HG03442 (cell line): ENCODE measurements at regions not wholly inside any gene's neighbourhood (a gene's known extent, or its start where the extent isn't known, plus 50 kb on each side); places are given as distances from the start of the nearest gene placed in this dataset.
"Not testable (repeated sequence)": the region's sequence is repeated elsewhere in the genome, so short reads cannot be mapped to it uniquely, and the experiment has no call there.

Experiments
- ATAC-seq: cut with Tn5 transposase; IDR thresholded peaks from one replicate; pipeline ENCODE4 v1.9.1; 2021; ENCODE audit warnings: mild to moderate bottlenecking, moderate library complexity; ENCODE audit not compliant: unreplicated experiment

GRCh38 chr16:80092681-80093080, 448.1 kb upstream of the DYNLRB2 start:
- no peak for ATAC-seq

- not testable (repeated sequence) for ATAC-seq
Measured at GRCh38 chr16:80091453-80091852, 449.3 kb upstream of the DYNLRB2 start.

GRCh38 chr16:80085606-80086005, 455.2 kb upstream of the DYNLRB2 start:
- no peak for ATAC-seq

- no peak for ATAC-seq
Measured at GRCh38 chr16:80084614-80085013, 456.2 kb upstream of the DYNLRB2 start.

- no peak for ATAC-seq
Measured at GRCh38 chr16:80084163-80084562, 456.6 kb upstream of the DYNLRB2 start.

- ATAC-seq: no peak
Measured at GRCh38 chr16:80082906-80083305, 457.9 kb upstream of the DYNLRB2 start.

GRCh38 chr16:80081846-80082245, 458.9 kb upstream of the DYNLRB2 start:
- ATAC-seq: no peak

GRCh38 chr16:80080287-80080851, 460.4 kb upstream of the DYNLRB2 start:
- ATAC-seq: no peak

- no peak for ATAC-seq
Measured at GRCh38 chr16:80079072-80079471, 461.7 kb upstream of the DYNLRB2 start.

- no peak for ATAC-seq
Measured at GRCh38 chr16:80077696-80078095, 463.1 kb upstream of the DYNLRB2 start.

GRCh38 chr16:80074329-80074728, 466.5 kb upstream of the DYNLRB2 start:
- ATAC-seq: no peak

- ATAC-seq: no peak
Measured at GRCh38 chr16:80071964-80072456, 468.8 kb upstream of the DYNLRB2 start.

GRCh38 chr16:80066805-80067580, 466.5 kb upstream of the MAF start:
- ATAC-seq: no peak

- ATAC-seq: no peak
Measured at GRCh38 chr16:80065541-80065940, 465.0 kb upstream of the MAF start.

- no peak for ATAC-seq
Measured at GRCh38 chr16:80063713-80064069, 463.2 kb upstream of the MAF start.

- ATAC-seq: no peak
Measured at GRCh38 chr16:80063031-80063712, 462.6 kb upstream of the MAF start.

GRCh38 chr16:80062361-80063030, 462.0 kb upstream of the MAF start:
- ATAC-seq: no peak

- ATAC-seq: no peak
Measured at GRCh38 chr16:80060470-80060869, 459.9 kb upstream of the MAF start.

GRCh38 chr16:80059836-80060235, 459.3 kb upstream of the MAF start:
- ATAC-seq: no peak

GRCh38 chr16:80058214-80058613, 457.7 kb upstream of the MAF start:
- ATAC-seq: no peak

- ATAC-seq: no peak
Measured at GRCh38 chr16:80056324-80056723, 455.8 kb upstream of the MAF start.
